SU-DHL-6 (cell line): ENCODE measurements at regions not wholly inside any gene's neighbourhood (a gene's known extent, or its start where the extent isn't known, plus 50 kb on each side); places are given as distances from the start of the nearest gene placed in this dataset.

Experiments used
- H2AFZ ChIP-seq: fragments of 200-600 bp; sonication (generic); 2 replicates; pipeline ENCODE4 v1.6.1; 2014; ENCODE audit warnings: low read depth, mild to moderate bottlenecking, moderate library complexity, mixed read lengths, antibody characterized with exemption, low read length; ENCODE audit not compliant: severe bottlenecking
- H3F3A ChIP-seq: fragments of 200-600 bp; shearing (Covaris generic); 2 replicates; pipeline ENCODE4 v1.6.0; 2016; ENCODE audit warnings: antibody characterized with exemption, mild to moderate bottlenecking; ENCODE audit not compliant: insufficient read depth
- H3K27ac ChIP-seq: fragments of 200-600 bp; sonication (generic); 2 replicates; pipeline ENCODE4 v1.5.1; 2016; ENCODE audit warnings: low read depth, mild to moderate bottlenecking, low read length, moderate library complexity, mixed read lengths
- H3K27me3 ChIP-seq: fragments of 200-600 bp; sonication (generic), shearing (Covaris generic); 2 replicates; pipeline ENCODE4 v1.6.0; 2014; ENCODE audit warnings: mild to moderate bottlenecking, low read length
- H3K36me3 ChIP-seq: fragments of 200-600 bp; sonication (generic); 2 replicates; pipeline ENCODE4 v1.6.1; 2014; ENCODE audit warnings: mild to moderate bottlenecking, low read length, mixed read lengths
- H3K4me2 ChIP-seq: fragments of 300-600, 200-600 bp; shearing (Covaris generic), sonication (generic); 2 replicates; pipeline ENCODE4 v1.6.0; 2014; ENCODE audit warnings: low read length, low read depth, mild to moderate bottlenecking; ENCODE audit not compliant: poor library complexity, severe bottlenecking
- H3K4me3 ChIP-seq: fragments of 200-600 bp; sonication (generic); 2 replicates; pipeline ENCODE4 v1.5.1; 2014; ENCODE audit warnings: antibody characterized with exemption, low read length, mild to moderate bottlenecking, mixed read lengths; ENCODE audit not compliant: insufficient read depth, poor library complexity, severe bottlenecking
- H3K79me2 ChIP-seq: fragments of 200-600 bp; sonication (generic); 2 replicates; pipeline ENCODE4 v1.6.1; 2014; ENCODE audit warnings: mild to moderate bottlenecking, low read length, moderate library complexity; ENCODE audit not compliant: insufficient read depth
- H3K9ac ChIP-seq: fragments of 200-600 bp; sonication (generic); 2 replicates; pipeline ENCODE4 v1.7.0; 2014; ENCODE audit warnings: mild to moderate bottlenecking, low read length
- H3K9me2 ChIP-seq: fragments of 200-600 bp; sonication (generic); replicated peaks from 2 replicates; pipeline ENCODE4 v1.6.1; 2014; ENCODE audit warnings: low read length; ENCODE audit not compliant: insufficient read depth
- H3K9me3 ChIP-seq: fragments of 200-600 bp; sonication (generic); 2 replicates; pipeline ENCODE4 v1.6.1; 2014; ENCODE audit warnings: low read length, mixed read lengths; ENCODE audit not compliant: insufficient read depth
- H4K20me1 ChIP-seq: fragments of 200-600 bp; sonication (generic); 2 replicates; pipeline ENCODE4 v1.6.1; 2014; ENCODE audit warnings: low read depth, mild to moderate bottlenecking, antibody characterized with exemption, low read length, moderate library complexity, mixed read lengths
- EZH2phosphoT487 ChIP-seq: fragments of 200-600 bp; sonication (generic), shearing (Covaris generic); conservative IDR thresholded peaks from 2 replicates; pipeline ENCODE4 v1.6.1; 2018; ENCODE audit warnings: mild to moderate bottlenecking, antibody characterized with exemption, low read length, moderate library complexity, mixed read lengths
- TF ChIP-seq, protein P1 (sequence below): fragments of 200-600 bp; sonication (generic); IDR thresholded peaks from one replicate; pipeline ENCODE4 v1.5.1; 2017; ENCODE audit warnings: antibody characterized with exemption, mild to moderate bottlenecking, low read length, moderate library complexity; ENCODE audit not compliant: insufficient read depth, poor library complexity, severe bottlenecking

DNA sequence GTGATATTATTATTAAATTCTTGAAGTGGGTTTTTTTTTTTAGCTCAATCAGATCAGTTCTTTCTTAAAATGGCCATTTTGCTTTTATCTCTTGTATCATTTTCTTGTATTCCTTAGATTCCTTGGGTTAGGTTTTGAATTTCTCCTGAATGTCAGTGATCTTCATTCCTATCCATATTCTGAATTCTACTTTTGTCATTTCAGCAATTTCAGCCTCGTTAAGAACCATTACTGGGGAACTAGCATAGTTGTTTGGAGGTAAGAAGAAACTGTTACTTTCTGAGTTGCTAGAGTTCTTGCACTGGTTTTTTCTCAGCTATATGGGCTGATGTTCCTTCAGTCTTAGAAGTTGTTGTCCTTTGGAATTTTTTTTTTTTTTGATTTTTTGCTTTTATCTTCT lies 293.1 kb downstream of the MAP2K4 start:
- Histone ChIP-seq H3K27me3 (no peaks in the 10 kb centered on the region), H3K9ac (no peak overlapping the region), H4K20me1 (no peaks in the 10 kb centered on the region), H3K27ac (no peak overlapping the region), H3K9me2 (no peaks in the 10 kb centered on the region), H3F3A (no peaks in the 10 kb centered on the region), H3K36me3 (no peaks in the 10 kb centered on the region), H3K9me3 (no peaks in the 10 kb centered on the region), H3K79me2 (no peaks in the 10 kb centered on the region), H2AFZ (no peak overlapping the region), H3K4me2 (no peak overlapping the region), H3K4me3 (no peak overlapping the region)
- TF ChIP-seq, protein P1, sequence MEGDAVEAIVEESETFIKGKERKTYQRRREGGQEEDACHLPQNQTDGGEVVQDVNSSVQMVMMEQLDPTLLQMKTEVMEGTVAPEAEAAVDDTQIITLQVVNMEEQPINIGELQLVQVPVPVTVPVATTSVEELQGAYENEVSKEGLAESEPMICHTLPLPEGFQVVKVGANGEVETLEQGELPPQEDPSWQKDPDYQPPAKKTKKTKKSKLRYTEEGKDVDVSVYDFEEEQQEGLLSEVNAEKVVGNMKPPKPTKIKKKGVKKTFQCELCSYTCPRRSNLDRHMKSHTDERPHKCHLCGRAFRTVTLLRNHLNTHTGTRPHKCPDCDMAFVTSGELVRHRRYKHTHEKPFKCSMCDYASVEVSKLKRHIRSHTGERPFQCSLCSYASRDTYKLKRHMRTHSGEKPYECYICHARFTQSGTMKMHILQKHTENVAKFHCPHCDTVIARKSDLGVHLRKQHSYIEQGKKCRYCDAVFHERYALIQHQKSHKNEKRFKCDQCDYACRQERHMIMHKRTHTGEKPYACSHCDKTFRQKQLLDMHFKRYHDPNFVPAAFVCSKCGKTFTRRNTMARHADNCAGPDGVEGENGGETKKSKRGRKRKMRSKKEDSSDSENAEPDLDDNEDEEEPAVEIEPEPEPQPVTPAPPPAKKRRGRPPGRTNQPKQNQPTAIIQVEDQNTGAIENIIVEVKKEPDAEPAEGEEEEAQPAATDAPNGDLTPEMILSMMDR: no peak
- no peak for TF ChIP-seq EZH2phosphoT487

DNA sequence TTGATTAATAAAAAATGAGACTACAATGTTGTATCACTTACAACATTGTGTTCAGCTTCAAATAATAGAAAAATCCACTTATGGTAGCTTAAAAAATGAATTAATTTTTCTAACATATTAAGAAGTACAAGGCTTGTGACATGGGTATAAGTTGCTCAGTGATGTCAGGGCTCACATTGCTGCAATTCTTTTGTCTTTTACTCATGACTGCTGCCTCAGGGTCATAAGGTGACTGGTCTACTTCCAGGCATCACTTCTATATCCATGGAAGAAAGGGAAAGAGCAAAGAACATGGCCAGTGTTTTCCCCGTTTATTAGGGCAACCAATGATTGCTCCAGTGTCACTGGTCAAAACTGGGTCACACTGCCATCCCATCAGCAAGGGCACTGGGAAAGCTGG lies 295.3 kb downstream of the MAP2K4 start:
- Histone ChIP-seq H3K4me2 (no peak overlapping the region), H3K9ac (no peak overlapping the region), H3K4me3 (no peak overlapping the region), H4K20me1 (no peaks in the 10 kb centered on the region), H3K27me3 (no peaks in the 10 kb centered on the region), H3K9me2 (no peaks in the 10 kb centered on the region), H3K9me3 (no peaks in the 10 kb centered on the region), H2AFZ (no peak overlapping the region), H3K79me2 (no peaks in the 10 kb centered on the region), H3F3A (no peaks in the 10 kb centered on the region), H3K36me3 (no peaks in the 10 kb centered on the region), H3K27ac (no peak overlapping the region)
- no peak for TF ChIP-seq EZH2phosphoT487
- TF ChIP-seq, protein P1: no peak

DNA sequence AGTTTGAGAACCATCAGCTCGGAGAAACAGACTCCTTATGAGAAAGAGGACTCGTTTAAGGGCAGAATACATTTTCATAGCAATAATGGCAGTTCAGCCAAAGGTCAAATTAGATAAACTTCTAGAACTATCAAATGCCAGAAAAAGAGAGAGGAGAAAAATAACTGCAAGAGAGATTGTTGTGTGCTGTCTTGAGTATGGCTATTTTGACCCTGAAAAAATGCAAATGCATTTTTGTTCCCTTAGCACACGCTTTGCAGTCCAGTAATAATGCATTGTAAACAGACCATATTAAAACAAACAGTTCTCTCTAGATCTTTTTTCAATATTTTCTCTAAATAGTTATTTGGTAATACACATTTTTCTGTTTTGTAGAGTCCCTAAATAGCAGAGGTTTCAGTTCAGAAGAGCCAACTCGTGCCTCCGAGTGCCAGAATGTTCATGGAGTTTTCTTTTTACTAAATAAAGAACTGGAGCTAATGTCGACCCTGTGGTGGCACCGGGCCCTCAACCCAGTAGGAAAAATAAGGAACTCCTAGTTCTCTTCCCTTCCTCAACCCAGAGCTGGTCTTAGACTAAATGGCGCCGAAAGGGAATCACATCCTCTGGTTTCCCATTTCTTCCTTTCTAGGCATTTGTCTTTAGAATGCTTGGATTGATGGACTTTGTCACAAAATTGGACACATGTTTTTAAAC lies 298.0 kb downstream of the MAP2K4 start:
- Histone ChIP-seq H3K36me3 (no peaks in the 10 kb centered on the region), H3K9me3 (no peaks in the 10 kb centered on the region), H4K20me1 (no peaks in the 10 kb centered on the region), H3K4me2 (no peak overlapping the region), H3F3A (no peaks in the 10 kb centered on the region), H3K27ac (no peak overlapping the region), H2AFZ (no peak overlapping the region), H3K9ac (no peak overlapping the region), H3K9me2 (no peaks in the 10 kb centered on the region), H3K79me2 (no peaks in the 10 kb centered on the region), H3K27me3 (no peaks in the 10 kb centered on the region), H3K4me3 (no peak overlapping the region)
- no peak for TF ChIP-seq EZH2phosphoT487
- TF ChIP-seq, protein P1: no peak
